ENCODE measurements at regions not wholly inside any gene's neighbourhood (a gene's known extent, or its start where the extent isn't known, plus 50 kb on each side); places are given as distances from the start of the nearest gene placed in this dataset.
"Not testable (repeated sequence)": the region's sequence is repeated elsewhere in the genome, so short reads cannot be mapped to it uniquely, and the experiment has no call there.

DNA sequence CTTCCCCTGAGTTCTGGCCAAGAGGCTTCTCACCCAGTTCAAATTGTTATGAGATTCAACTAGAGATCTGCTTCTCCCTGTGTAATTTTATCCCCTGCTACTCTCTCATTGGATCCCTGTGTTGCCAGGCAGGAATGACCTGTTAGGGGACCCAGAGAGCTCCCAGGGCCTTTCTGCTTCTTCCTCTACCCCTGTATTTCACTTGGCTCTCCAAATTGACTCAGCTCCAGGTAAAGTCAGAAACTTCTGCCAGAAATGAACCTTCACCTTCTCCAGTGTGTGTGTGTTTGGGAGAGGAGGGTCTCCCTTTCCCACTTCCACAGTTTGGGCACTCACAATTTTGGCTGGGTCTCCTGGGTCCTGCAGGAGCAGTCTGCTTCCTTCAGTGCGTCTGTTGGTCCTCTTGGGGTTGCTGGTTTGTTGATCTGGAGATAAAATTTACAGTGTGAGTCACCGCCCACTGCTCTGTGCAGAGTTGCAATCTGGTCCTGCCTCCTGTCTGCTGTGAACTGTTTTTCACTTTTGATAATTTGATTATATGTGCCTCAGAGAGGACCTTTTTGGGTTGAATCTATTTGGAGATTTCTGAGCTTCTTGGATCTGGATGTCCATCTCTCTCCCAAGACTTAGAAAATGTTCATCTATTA lies 112.4 kb upstream of the EDA2R start:
- H3K4me3 ChIP-seq (ENCODE audit: low read depth, low read length): no peak overlapping the region
- POLR2A ChIA-PET: no interaction called here
- TF ChIP-seq, protein P1, sequence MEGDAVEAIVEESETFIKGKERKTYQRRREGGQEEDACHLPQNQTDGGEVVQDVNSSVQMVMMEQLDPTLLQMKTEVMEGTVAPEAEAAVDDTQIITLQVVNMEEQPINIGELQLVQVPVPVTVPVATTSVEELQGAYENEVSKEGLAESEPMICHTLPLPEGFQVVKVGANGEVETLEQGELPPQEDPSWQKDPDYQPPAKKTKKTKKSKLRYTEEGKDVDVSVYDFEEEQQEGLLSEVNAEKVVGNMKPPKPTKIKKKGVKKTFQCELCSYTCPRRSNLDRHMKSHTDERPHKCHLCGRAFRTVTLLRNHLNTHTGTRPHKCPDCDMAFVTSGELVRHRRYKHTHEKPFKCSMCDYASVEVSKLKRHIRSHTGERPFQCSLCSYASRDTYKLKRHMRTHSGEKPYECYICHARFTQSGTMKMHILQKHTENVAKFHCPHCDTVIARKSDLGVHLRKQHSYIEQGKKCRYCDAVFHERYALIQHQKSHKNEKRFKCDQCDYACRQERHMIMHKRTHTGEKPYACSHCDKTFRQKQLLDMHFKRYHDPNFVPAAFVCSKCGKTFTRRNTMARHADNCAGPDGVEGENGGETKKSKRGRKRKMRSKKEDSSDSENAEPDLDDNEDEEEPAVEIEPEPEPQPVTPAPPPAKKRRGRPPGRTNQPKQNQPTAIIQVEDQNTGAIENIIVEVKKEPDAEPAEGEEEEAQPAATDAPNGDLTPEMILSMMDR (IDR thresholded peaks at IDR 0.05; ENCODE audit: insufficient read depth, low read length, missing control alignments): no peak
- DNase-seq (ENCODE audit: low read depth, low spot score): no peak
- CTCF ChIA-PET: no interaction called here

DNA sequence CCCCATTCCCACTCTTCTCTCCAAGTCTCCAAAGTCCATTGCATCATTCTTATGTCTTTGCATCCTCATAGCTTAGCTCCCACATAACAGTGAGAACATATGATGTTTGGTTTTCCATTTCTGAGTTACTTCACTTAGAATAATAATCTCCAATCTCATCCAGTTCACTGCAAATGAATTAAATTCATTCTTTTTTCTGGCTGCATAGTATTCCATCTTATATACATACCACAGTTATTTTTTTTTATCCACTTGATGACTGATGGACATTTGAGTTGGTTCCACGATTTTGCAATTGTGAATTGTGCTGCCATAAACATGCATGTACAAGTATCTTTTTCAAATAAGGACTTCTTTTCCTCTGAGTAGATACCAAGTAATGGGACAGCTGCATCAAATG lies 105.6 kb upstream of the EDA2R start:
- CTCF ChIA-PET; DNase-seq (ENCODE audit: low read depth, low spot score); POLR2A ChIA-PET; H3K4me3 ChIP-seq (ENCODE audit: low read depth, low read length): not testable (repeated sequence)

DNA sequence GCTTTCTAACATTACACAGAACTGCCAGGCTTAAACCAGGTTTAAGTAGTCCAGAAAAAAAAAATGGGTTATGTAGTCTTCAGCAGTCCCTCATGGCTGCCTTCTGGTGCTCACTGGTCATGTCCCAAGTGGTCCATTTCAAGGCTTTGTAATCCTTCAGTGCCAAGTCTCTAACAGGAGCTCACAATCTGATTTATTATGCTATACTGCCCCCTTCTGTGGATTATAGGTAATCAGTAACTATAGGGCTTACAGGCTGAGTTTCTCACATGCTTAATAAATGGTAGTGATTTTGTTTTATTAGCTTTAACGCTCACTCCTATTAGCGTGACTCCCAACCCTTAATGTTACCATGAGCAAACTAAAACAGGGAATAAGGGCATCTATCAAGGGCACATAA lies 92.5 kb upstream of the EDA2R start:
- CTCF ChIA-PET: interaction anchor here (0.8 to 6.9 kb wide), 20 partner anchors 11 to 1203 kb away, joined by 3 to 156 read pairs (median 4); no protein-coding TSS in a partner anchor
- DNase-seq (ENCODE audit: low read depth, low spot score): no peak
- TF ChIP-seq, protein P1 (IDR thresholded peaks at IDR 0.05; ENCODE audit: insufficient read depth, low read length, missing control alignments): peak; percentile 21
- POLR2A ChIA-PET: no interaction called here
- H3K4me3 ChIP-seq (ENCODE audit: low read depth, low read length): no peak overlapping the region

DNA sequence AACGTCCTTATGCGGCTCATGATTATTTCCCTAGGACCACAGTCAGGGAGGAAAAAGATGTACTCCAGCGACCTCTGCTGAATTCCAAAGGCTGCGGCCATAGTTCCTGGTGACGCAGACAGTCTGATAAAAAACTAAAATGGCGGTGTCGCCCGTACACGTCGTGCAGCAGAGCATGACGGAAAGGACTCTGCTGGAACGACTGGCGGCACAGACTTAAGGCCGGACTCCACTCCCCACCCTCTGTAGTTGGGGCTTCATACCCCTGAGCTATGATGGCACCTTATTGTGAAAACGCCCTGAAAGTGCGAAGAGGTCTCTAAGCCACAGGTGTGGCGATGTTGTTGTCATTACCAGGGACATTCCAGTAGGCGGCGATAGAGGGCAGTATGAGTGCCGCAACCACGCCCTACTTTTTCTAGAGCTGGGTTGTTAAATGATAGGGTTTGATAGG lies 90.0 kb upstream of the EDA2R start:
- CTCF ChIA-PET: interaction anchor here (0.6 to 6.9 kb wide), 38 partner anchors 10 to 1153 kb away, joined by 3 to 156 read pairs (median 4); no protein-coding TSS in a partner anchor
- DNase-seq (ENCODE audit: low read depth, low spot score): no peak
- TF ChIP-seq, protein P1 (IDR thresholded peaks at IDR 0.05; ENCODE audit: insufficient read depth, low read length, missing control alignments): peak; percentile 52
- H3K4me3 ChIP-seq (ENCODE audit: low read depth, low read length): peak overlapping the region; percentile 70
- POLR2A ChIA-PET: interaction anchor here (0.7 kb wide), 1 partner anchor 130 kb away, joined by 3 read pairs; no protein-coding TSS in a partner anchor

DNA sequence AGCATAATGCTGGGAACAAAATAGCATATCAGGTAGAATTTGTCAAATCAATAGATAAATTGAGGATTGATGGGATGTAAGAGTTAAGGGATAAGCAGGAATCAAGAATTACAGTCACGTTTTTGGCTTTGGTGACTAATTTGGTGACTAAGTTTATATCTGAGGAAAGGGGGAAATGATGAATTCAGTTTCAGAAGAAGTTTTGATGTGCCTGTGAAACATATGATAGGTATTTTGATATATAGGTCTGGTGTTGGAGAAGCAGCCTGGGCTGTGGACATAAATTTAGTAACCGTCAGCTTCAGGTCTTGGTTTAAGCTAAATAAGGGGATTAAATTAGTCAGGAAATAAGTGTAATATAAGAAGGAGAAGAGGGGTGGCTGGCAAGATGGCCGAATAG lies 79.0 kb upstream of the EDA2R start:
- CTCF ChIA-PET: interaction anchor here (2.6 kb wide), 1 partner anchor 11 kb away, joined by 17 read pairs; no protein-coding TSS in a partner anchor
- DNase-seq (ENCODE audit: low read depth, low spot score): no peak
- H3K4me3 ChIP-seq (ENCODE audit: low read depth, low read length): no peak overlapping the region
- POLR2A ChIA-PET: no interaction called here
- TF ChIP-seq, protein P1 (IDR thresholded peaks at IDR 0.05; ENCODE audit: insufficient read depth, low read length, missing control alignments): no peak

DNA sequence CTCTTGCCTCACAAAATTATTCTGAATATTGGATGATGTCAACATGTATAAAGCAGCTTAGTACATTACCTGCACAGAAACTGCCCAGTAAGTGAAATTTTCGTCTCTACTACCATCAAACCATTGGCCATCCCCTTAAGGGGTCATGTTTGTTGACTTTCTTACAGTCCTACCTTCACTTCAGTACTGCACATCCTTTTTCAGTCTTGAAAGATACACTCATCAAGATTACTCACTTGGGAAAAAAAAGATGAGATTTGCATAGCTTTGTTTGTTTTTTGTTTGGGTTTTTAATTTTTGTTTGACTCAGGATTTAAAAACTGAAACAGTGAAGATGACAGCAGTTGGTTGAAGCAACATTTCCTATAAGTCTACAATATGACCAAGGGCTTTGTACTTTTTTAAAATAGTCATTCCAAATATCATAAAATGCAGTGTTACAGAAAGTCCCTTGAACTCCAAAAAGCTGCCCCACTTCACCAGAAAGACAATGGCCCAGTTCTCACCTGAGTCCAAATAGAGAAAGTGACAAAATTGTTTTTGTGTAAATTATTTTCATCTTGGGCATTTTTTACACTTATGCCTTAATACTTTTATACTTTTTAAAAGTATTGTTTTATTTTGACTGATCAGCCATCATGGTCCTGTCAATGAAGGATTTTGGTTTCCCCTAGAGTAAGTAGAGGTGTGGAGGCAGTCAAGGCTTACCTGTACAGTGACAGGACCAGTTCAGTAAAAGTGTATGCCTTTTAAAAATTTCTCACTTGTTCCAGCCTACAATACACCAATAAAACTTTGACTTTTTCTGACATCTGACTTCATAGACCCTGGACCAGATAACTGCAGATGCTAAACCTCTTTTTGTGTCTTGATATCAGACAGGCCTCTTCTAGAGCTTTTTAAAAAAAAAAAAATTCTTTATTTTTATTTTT lies 59.7 kb upstream of the EDA2R start:
- TF ChIP-seq, protein P1 (IDR thresholded peaks at IDR 0.05; ENCODE audit: insufficient read depth, low read length, missing control alignments): no peak
- H3K4me3 ChIP-seq (ENCODE audit: low read depth, low read length): no peak overlapping the region
- no peak for DNase-seq (ENCODE audit: low read depth, low spot score)
- CTCF ChIA-PET: interaction anchor here (1.3 kb wide), 1 partner anchor 31 kb away, joined by 3 read pairs; no protein-coding TSS in a partner anchor
- POLR2A ChIA-PET: no interaction called here

- H3K4me3 ChIP-seq (ENCODE audit: low read depth, low read length); POLR2A ChIA-PET; CTCF ChIA-PET; DNase-seq (ENCODE audit: low read depth, low spot score): not testable (repeated sequence)
Observed at GRCh38 chrX:66692512-66692911, 53.6 kb upstream of the EDA2R start.

All from AG04449 (cell line).